Fibroblast of skin of left quadriceps (primary cell): ENCODE measurements at regions not wholly inside any gene's neighbourhood (a gene's known extent, or its start where the extent isn't known, plus 50 kb on each side); places are given as distances from the start of the nearest gene placed in this dataset.
"Not testable (repeated sequence)": the region's sequence is repeated elsewhere in the genome, so short reads cannot be mapped to it uniquely, and the experiment has no call there.

Source experiments
- DNase-seq, 2 experiments: peaks; one replicate each; pipeline ENCODE4 v3.0.0-alpha.2; 2013; ENCODE audit warnings: low read depth in 2 of 2

GRCh38 chr1:22332424-22332717, 119.3 kb upstream of the ZBTB40 start:
- no peak for DNase-seq

GRCh38 chr1:22332795-22333499, 118.7 kb upstream of the ZBTB40 start:
- no peak for DNase-seq

- DNase-seq: no peak
Observed at GRCh38 chr1:22333516-22334121, 118.0 kb upstream of the ZBTB40 start.

DNA sequence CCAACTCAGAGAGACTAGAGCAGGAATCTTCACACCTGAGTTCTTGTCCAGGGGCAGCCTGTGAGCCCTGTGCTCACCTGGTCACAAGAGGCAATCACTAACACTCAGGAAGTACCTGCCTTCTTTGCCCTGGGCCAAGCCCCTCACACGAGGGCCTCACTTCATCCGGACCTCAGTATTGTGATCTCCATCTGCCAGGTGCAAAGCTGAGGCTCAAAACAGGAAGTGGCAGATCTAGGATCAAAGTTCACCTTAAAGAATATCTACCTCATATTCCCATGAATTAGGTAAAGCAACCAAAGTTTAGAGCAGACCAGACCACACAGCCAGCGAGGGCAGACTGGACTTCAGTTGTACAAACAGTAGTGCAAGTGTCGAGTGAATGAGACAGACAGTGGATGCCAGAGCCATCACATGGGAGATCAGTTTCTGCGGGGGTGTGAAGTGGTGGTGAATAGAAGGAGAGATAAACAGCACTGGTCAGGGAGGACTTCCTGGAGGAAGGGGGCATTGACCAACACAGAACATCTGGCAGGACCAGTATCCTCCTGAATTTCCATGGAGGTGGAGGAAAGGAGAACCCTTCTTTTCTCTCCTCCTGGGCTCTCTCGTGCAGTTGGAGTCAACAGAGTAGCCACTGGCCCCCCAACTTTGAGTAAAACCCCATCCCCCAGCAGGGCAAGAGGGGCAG, 116.6 kb upstream of the ZBTB40 start:
- no peak for DNase-seq

GRCh38 chr1:22336274-22336673, 115.4 kb upstream of the ZBTB40 start:
- not testable (repeated sequence) for DNase-seq

DNA sequence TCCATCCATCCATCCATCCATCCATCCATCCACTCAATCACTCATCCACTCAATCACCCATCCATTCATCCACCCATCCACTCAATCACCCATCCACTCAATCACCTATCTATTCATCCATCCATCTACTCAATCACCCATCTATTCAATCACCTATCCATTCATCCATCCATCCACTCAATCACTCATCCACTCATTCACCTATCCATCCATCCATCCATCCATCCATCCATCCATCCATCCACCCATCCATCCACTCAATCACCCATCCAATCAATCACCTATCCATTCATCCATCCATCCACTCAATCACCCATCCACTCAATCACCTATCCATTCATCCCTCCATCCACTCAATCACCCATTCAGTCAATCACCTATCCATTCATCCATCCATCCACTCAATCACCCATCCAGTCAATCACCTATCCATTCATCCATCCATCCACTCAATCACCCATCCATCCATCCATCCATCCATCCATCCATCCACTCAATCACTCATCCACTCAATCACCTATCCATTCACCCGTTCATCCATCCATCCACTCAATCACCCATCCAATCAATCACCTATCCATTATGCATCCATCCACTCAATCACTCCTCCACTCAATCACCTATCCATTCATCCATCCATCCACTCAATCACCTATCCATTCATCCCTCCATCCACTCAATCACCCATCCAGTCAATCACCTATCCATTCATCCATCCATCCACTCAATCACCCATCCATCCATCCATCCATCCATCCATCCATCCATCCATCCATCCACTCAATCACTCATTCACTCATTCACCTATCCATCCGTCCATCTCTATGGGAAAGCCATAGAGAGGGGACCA, 114.7 kb upstream of the ZBTB40 start:
- DNase-seq: not testable (repeated sequence)

GRCh38 chr1:22338071-22338765, 113.4 kb upstream of the ZBTB40 start:
- no peak for DNase-seq

DNA sequence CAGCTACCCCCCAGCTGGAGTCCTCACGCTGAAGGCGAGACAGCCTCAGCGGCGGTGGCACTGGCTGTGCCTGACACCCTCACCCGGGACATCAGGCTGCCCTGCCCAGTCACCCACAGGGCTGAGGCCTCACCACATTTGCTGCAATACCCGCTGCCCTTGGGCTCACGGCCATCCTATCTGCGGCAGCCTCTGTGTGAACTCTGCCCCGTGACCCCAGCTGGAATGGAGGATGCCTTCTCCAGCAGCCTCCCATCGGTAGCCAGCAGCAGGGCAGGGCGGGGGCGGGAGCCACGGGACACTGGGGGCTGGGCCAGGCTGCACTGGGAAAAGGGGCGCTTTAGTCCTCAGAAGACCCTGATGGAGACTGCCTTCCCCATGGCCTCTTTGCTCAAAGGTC, 112.4 kb upstream of the ZBTB40 start:
- DNase-seq: no peak

- no peak for DNase-seq
Observed at GRCh38 chr1:22340066-22340465, 111.6 kb upstream of the ZBTB40 start.

DNA sequence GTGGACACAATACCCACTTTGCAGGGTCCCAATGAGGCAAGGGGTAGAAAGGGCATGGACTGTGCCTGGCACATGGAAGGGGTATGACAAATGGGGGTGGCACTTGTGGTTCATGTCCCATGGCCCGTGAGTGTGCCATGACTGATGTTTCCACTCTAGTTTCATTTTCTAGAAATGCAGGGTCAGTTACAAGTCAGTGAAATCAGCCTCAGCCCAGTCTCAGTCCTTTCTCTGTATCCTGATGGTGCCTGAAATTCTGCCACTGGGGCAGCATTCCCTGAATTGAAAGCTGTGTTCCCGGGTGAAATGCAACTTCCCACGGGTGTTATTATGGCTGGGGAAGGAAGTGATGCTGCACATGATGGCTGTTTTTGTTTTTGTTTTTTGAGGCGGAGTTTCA, 110.8 kb upstream of the ZBTB40 start:
- no peak for DNase-seq

- peak; percentile 75 to 76 for DNase-seq
Observed at GRCh38 chr1:22341791-22342605, 109.7 kb upstream of the ZBTB40 start.

GRCh38 chr1:22342734-22343191, 108.9 kb upstream of the ZBTB40 start:
- no peak for DNase-seq

GRCh38 chr1:22343456-22344328, 108.0 kb upstream of the ZBTB40 start:
- no peak for DNase-seq

GRCh38 chr1:22344329-22344630, 107.4 kb upstream of the ZBTB40 start:
- DNase-seq: no peak

DNA sequence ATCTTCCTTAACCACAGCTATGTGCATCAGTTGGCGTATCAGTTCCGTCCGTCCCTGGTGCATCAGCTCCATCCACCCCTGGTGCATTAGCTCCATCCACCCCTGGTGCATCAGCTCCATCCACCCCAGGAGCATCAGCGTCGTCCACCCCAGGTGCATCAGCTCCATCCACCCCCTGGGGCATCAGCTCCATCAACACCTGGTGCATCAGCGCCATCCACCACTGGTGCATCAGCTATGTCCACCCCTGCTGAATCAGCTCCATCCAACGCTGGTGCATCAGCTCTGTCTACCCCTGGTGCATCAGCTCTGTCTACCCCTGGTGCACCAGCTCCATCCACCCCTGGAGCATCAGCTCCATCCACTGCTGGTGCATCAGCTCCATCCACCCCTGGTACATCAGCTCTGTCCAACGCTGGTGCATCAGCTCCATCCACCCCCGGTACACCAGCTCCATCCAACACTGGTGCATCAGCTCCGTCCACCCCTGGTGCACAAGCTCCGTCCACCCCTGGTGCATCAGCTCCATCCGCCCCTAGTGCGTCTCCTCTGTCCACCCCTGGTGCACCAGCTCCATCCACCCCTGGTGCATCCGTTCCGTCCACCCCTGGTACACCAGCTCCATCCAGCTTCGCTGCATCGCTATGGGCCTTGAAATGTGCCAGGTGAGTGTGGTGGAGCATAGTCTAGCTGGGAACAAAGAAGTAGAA, 106.6 kb upstream of the ZBTB40 start:
- no peak for DNase-seq

- no peak for DNase-seq
Observed at GRCh38 chr1:22347854-22348760, 103.5 kb upstream of the ZBTB40 start.

DNA sequence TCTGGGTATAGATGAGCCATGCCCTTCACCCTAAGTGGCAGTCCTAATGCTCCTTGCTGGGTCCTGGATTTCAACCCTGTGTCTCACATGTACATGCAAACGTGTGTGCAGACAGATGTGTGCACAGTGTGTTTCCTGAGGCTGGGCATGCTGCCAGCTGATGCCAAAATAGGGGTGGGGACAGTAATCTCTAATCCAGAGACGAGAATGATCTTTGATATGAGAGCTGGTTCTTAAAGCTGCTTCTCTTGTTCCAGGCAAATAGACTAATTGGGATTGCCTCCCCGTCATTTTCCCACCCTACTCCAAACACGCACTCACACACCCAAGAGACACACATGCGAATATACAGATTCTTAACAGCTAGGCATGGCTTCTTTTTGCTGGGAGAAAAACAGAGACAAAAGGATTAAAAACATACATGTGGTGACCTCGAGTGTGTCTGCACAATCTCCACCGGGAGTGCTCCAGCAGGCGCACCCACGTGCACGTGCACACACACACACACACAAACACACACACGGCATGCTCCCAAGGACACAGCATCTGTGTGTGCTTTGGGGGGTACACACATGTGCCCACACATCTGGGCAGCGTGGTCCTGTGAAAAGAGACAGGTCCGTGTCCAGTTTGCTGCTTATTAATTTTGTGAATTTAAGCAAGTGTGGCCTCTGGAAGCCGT, 102.1 kb upstream of the ZBTB40 start:
- DNase-seq: no peak
